SHP77 (cell line): ENCODE measurements at regions not wholly inside any gene's neighbourhood (a gene's known extent, or its start where the extent isn't known, plus 50 kb on each side); places are given as distances from the start of the nearest gene placed in this dataset.
"Not testable (repeated sequence)": the region's sequence is repeated elsewhere in the genome, so short reads cannot be mapped to it uniquely, and the experiment has no call there.

Experiments used
- DNase-seq, 2 experiments: peaks; one replicate each; lab custom pipeline; 2025; lab: John Stamatoyannopoulos, UW

DNA sequence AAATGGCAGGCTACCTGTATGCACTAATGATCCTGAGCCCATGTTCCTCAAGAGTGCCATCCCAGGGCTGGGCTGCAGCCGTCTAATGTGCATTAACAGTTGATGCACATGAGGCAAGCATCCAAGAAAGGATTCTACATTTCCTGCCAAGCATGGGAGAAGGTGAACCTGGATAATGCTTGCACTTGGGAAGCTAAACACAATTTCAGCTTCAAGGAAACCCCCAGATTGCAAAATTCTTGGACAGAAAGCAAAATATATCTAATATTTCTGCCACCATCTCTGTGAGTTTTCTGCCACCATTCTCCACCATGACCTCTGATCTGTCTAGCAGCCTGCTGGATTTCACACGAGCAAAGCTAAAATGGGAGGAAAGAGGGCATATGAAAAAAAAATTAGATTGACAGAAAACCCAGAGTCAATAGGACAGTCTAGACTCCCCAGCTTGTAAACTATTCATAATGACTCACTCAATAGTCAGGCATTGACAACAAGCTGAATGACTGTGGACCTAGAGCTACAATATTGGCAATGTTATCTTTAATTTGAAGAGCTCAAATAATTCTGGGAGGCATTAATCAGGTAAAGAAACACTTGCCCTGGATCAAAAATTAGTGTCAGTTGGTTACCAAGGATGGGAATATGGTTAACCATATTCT, 91.9 kb upstream of the BCL2L14 start:
- no peak for DNase-seq

DNA sequence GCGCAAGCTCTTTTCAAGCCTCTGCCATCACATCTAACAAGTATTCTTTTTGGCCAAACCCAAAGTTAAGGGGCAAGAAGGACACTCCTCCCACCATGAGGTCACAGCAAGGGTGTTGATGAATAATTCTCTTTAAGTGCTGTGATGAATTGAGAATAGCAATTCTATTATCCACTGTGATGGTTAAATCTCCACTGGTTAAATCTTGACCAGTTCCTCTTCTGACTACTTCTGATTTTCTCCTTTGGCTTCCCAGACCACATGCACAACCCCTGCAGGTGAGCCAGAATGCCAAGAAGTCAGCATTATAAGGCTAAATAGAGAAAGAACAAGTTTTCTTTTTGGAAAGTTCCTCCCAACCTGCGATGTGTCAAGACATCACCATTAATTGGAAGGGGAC, 90.6 kb upstream of the BCL2L14 start:
- DNase-seq: no peak

DNA sequence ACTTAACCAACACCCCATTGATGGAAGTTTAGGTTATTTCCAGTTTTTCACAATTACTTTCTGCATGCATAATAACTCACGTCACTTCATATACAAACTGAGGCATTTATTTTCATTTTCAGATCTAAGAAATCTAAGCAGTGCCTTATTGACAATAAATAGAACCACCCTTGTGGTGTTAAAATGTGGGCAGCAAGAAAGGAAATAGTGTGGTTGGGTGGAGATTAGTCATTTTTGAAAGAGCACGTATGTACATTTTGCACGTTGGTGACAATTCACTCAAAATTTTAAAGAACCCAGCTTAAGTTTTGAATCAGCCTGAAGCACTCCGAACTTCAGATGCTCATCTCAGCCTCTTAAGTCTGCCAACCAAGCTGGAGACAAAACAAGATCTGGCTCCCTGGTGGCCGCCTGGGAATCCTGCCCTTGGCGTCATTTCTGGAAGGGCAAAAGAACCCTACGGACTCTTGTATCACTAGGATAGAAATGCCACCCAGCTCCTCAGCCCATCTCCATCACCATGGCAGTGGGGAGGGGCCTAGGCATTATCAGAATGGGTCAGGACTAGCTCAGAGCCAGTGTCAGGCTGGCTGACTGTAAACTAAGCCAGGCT, 89.5 kb upstream of the BCL2L14 start:
- DNase-seq: no peak

DNA sequence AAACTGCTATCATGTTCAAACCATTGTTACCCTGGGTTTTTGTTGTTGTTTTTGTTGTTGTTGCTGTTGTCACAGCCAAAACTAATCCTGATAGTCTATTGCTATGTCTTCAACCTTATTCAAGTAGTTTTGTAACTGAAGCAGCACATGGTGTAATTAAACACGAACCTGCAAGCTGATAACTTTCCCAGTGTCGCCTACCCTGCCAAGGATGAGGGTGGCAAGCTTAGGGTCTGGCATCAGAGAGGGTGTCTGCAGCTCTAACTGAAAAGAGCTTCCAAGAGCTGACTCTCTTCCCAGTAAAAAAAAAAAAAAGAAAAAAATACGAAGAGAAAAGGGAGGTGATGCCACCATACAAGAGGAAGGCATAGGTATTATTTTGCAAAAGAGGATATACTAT, 86.3 kb upstream of the BCL2L14 start:
- DNase-seq: no peak

DNA sequence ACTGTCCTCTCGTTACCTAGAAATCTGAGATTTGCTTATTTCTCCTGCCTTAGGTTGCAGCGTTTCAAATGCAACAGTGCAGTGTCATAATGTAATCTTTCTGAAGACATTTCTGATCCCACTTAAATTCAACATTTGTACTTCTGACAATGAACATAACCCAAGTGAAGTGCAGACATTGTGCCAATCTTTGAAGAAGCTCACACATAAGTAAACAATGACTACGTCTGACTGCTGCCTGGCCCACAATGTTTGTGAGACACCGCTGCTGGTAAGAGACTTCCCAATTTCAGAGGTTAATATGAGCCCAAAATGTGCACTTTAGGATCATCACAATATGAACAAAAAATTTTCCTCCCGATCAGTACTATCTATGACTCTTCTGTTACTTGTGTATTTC, 84.6 kb upstream of the BCL2L14 start:
- no peak for DNase-seq

DNA sequence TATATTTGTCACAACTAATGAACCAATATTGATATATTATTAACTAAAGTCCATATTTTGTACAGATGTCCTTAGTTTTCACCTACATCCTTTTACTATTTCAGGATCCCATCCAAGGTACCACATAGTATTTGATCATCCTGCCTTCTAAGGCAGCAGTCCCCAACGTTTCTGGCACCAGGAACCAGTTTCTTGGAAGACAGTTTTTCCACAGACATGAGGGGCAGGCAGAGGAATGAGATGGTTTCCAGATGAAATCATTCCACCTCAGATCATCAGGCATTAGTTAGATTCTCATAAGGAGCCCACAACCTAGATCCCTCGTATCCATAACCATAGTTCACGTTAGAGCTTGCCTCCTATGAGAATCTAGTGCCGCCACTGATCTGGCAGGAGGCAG, 82.8 kb upstream of the BCL2L14 start:
- no peak for DNase-seq

DNA sequence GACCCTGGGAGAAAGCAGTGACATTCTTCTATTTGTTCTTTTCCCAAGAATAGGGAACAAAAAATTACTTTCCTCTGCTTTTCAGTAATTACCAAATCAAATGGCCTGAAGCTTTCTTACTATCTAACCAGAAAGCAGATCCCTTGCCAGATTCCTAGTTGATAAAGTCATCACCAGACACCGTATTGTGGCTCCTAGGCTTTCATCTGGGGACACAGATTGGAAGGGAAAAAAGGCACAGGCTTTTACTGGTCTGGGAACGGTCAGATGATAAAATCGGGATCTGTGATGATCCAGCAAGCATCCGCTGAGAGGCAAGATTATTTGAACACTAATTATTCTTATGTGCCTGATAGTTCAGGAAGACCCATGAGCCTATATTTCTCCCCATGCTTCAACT, 79.1 kb upstream of the BCL2L14 start:
- no peak for DNase-seq

DNA sequence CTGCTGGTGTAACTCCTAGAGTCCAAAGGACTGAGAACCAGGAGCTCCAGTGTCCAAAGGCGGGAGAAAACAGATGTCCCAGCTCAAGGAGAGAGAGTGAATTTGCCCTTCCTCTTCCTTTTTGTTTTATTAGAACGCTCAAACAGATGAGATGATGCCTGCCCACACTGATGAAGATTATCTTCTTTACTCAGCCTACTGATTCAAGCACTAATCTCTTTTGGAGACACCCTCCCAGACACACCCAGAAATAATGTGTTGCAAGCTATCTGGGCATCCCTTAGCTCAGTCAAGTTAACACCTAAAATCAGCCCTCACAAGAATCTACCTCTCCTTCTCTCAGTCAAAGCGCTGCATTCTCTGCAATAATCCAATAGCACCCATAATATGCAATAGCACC, 78.2 kb upstream of the BCL2L14 start:
- DNase-seq: no peak

DNA sequence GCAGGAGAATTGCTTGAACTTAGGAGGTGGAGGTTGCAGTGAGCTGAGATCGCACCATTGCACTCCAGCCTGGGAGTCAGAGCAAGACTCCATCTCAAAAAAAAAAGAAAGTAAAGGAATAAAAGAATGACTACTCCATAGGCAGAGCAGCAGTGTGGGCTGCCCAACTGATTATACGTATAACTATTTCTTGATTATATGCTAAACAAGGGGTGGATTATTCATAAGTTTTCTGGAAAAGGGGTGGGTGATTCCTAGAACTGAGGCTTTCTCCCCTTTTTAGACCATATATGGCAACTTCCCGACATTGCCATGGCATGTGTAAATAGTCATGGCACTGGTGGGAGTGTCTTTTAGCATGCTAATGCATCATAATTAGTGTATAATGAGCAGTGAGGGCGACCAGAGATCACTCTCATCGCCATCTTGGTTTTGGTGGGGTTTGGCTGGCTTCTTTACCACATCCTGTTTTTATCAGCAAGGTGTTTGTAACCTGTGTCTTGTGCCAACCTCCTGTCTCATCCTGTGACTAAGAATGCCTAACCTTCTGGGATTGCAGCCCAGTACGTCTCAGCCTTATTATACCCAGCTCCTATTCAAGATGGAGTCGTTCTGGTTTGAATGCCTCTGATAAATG, 72.3 kb upstream of the BCL2L14 start:
- DNase-seq: not testable (repeated sequence)

DNA sequence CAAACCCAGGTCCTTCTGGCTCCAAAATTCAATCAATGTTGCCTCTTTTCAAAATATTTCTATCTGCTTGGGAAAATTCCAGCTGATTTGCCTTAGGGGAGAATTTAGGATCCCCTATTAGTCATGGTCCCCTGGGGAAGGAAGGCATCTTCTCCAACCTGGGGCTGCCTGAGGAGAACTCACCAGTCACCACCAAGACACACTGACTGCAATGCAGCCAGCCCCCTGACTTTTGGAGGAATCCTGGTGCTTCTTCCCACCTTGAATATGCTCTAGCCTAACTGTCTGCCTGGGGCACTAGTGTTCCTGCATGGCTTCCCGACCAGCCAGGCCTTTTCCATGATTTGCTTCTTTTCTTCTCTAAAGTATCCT, 71.8 kb upstream of the BCL2L14 start:
- DNase-seq: no peak

DNA sequence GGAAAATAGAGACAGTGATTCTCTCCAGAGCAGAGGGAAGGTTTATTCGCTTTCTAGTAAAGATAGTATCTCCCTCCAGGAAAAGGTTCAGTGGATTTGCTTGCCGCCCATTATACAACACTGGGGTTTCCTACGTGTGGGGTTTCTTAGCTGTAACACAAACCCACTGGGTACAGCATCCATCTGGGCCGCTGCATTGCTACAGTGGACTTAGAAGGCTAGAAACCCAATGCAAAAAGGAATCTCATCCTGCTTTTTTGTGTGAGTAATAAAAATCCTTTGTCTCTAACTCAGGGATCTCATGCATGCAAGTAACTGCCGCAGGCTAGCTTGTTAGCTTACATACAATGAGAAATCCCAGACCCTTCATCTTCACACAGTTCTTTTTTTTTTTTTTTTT, 67.1 kb upstream of the BCL2L14 start:
- DNase-seq: no peak

DNA sequence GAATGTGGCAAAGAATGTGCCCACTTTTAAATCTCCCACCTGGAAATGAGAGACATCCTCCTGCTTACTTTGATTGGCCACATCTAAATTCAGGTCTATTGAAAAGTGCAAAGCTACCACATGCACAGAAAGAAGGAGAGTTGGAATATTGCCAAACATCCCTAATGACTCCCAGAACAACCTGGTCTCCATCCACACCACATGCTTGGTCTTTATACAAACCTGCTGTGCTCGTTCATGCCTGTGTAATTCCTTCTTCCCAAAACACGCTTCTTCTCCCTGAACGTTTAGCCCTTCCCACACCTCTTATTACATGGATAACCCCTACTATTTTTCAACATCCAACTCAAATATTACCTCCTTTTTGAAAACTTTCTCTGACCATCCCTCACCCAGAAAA, 66.2 kb upstream of the BCL2L14 start:
- DNase-seq: no peak

DNA sequence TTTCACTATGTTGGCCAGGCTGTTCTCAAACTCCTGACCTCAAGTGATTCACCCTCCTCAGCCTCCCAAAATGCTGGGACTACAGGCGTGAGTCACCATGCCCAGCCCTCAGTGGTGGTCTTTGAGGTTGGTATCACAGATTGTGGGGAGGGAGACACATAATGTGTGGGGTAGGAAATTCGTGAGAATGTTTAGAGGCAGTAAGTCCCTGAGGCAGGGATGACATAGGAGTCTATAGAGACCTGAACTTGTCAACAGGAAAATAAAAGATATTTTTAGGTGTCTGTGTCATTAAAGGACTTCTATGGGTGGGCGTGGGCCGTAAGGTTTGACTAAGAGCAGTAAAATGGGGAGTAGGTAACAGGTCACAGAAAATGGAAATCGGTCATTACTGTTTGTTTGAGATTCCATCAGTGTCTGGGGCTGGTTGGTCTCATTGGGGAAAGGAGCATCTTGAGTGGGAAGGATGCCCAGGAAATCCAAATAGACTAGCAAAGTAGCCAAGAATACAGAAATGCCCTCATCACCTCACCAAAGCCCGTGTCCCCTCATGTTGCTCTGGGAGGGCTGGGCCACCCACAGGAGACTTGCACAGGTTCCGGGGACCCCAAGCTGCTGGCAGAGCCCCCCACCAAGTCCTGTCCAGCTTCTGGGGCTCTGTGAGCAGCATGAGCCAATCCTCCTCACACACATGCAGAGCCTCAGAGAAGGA, 63.6 kb upstream of the BCL2L14 start:
- no peak for DNase-seq

DNA sequence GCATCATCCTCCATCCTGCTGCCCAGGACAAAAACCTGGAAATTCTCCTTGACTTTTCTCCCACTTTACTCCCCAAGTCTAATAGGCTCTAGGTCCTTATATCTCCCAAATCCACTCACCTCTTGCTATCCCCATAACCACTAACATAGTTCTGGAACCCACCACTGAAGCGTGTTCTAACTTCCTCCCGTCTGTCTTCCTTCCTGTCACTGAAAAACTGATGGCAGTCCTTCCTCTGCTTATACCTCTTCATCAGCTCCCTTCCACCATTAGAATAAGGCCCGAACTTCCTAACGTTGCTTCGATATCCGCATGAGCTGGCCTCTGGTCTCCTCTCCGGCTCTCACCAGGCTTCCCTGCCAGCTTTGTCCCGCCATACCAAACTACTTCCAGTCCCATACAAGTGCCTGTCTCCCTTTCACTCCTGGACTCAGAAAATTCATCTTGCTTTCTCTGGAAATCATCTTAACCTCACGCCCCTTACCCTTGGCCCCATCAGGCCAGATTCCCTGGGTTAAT, 63.0 kb upstream of the BCL2L14 start:
- no peak for DNase-seq

DNA sequence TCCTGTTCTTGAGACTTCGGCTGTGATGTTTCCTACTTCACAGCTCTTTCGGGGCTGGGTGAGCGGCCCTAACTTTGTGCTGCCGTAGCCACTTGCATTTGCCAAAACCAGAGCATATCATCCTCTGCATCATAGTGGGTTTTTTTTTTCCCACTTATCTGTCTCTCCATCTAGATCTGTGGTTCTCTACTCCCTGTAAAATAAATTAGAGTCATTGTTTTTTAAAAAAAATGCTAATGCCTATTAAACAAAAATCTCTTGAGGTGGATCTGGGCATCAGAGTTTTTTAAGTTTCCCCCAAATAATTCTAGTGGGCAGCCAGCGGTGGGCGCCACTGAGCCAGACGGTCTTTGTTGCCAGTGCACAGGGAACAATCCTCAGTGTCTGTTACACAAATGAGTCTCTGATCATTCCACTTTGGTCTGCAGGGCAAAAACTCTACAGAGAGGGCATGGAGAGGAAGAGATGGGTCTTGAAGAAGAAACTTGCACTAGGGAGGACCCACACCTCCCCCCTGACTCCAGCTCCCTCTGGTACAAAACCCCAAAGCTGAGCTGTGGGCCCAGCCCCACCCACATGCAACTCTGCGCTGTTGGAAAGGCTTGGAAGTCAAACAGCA, 62.4 kb upstream of the BCL2L14 start:
- no peak for DNase-seq

DNA sequence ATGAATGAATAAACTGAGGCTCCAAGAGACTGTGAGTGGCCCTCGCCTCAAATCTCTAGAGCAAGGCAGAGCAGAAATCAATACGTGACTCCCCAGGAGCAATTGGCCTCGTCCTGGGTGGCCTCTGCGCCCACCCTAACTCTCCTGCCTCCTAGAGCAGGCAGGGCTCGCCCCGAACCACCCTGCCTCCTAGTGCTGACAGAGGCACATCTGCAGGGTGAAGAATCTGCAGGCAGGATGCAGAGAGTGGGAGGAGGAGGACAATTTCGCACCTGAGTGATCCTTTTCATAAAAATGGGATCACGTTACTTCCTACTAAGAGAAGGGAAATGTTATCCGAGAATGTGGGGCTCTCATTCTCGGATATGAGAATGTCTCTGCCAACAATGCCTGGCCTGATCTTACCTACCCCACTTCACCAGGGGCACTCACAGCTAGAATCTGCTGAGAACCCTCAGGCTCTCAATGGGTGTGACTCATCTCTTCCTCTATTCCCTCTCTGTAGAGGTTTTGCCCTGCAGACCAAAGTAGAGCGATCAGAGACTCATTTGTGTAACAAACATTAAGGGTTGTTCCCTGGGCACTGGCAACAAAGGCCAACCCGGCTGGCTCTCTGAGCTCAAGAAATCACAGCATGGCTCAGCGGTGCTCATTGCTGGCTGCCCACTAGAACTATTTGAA, 61.7 kb upstream of the BCL2L14 start:
- DNase-seq: no peak

DNA sequence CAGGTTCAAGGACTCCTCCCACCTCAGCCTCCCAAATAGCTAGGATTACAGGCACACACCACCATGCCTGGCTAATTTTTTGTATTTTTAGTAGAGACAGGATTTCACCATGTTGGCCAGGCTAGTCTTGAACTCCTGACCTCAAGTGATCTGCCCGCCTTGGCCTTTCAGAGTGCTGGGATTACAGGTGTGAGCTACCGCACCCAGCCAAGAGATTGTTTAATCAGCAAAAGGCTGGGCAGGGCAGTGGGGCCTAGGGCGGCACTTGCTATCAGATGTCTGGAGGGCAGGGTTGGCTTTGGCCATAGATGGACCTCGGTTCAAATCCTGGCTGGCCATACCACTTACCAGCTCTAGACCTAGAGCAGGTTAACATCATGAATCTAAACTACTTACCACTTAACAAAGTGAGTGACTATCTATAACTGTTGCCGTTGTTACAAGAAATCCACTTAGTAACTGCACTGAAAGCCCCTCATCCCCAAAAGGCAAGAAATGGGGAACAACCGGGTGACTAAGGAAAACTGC, 60.9 kb upstream of the BCL2L14 start:
- DNase-seq: not testable (repeated sequence)

DNA sequence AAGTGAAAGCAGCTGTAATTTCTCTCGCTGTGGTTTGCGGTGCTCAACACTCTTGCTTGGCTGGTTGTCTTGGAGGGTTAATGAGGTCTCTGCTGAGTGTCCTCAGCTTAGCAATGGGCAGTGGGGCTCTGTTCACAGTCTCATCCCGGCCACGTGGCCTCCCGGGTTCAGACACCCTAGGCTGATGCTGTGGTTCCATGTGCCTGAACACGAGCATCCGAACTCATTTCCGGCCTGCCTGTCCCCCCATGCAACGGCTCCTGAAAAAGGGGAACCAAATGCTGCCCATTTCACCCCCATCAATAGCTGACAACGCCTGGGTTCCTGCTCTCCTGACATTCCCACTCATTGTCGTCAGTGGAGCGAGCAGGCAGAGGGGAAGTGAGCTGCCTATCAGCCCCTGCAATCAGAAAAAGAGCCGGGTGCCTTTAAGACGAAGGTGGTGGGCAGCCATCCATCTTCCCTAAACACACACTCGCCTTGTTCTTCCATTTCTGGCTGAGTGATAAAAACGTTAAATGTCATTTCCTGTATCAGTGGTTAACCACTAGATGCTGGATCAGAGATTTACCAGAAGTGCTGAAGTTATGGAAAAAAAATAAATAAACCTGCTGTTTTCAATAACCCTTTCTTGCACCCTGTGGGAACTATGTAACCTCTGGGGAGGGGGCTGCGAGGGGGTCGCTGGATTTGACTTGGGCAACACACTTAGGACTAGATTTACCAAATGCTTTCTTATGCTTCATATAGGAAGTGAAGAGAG, 60.3 kb upstream of the BCL2L14 start:
- no peak for DNase-seq

DNA sequence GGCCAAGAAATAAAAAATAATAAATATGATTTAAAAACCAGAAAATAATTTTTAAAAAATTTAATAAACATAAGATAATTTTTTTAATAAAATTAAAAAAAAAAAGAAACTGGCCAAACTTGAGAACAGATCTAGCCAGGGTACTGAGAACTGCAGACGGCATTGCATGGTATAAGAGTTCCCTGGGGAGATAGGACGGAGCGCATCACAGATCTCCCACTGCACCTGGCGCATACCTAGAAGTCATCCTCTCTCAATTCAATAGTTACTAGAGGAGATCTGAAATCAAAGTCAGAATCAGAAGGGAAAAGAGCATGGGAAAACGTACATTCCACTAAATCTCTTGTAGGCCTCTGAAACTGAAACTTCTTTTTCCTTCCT, 58.9 kb upstream of the BCL2L14 start:
- no peak for DNase-seq

DNA sequence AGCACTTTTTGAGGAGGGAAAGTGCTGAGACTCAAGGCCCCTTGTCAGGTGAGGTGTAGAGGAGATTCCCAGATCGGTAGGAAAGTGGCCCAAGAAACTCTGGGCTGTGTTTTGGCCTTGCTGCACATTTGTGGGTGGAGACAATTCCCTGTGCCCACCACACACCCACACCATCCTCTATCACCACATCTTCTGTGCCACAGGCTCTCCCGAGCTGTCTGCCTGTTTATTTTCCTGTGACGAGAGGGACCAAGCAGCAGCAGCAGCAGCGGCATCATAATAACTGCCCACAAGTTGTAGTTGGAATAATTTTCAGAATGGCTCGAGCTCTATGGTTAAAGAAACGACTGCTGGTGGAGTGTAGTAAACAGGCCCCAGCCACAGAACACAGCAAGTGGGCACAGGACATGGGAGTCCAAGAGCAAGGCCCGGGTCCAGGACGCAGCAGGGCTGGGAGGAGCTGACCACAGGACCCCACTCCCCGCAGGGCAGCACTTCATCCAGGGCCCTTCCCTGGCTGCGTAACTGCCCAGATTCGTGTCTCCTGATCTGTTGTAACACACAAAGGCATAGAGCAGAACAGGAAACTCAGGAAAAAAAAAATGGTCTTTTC, 55.6 kb upstream of the BCL2L14 start:
- no peak for DNase-seq
